ENCODE measurements at regions not wholly inside any gene's neighbourhood (a gene's known extent, or its start where the extent isn't known, plus 50 kb on each side); places are given as distances from the start of the nearest gene placed in this dataset.

GRCh38 chr7:86966916-86967315, 92.5 kb downstream of the ELAPOR2 start:
- no peaks in the 10 kb centered on the region for H3K36me3 Mint-ChIP-seq (ENCODE audit: low read depth)
- intact Hi-C loops (cut with DNase I, micrococcal nuclease), result no loop called here
- H3K27ac ChIP-seq (ENCODE audit: low read depth in 1 of 2, low read length in 2 of 2), result no peak overlapping the region
- H3K4me3 Mint-ChIP-seq, result no peak overlapping the region
- H3K4me3 ChIP-seq (ENCODE audit: low read length), result no peak overlapping the region
- no peak overlapping the region for H3K27ac Mint-ChIP-seq
- ATAC-seq (ENCODE audit: poor library complexity) (no peak), DNase-seq (no peak)
- CTCF ChIA-PET, result interaction anchor here (1.2 kb wide), 1 partner anchor 13 kb away, joined by 3 read pairs; no protein-coding TSS in a partner anchor
- H3K9me3 Mint-ChIP-seq, result no peaks in the 10 kb centered on the region
- TF ChIP-seq CTCF (IDR thresholded peaks at IDR 0.05), result no peak
- H3K9me3 ChIP-seq (ENCODE audit: control insufficient read depth in 1 of 2, insufficient read depth in 1 of 2, low read length in 2 of 2), result no peaks in the 10 kb centered on the region
- peaks cover 18% of the 10 kb centered on the region for H3K27me3 Mint-ChIP-seq
- H3K4me1 ChIP-seq (ENCODE audit: insufficient read depth, low read length), result no peaks in the 10 kb centered on the region
- no peaks in the 10 kb centered on the region for H3K36me3 ChIP-seq (ENCODE audit: insufficient read depth, low read length)
- no peaks in the 10 kb centered on the region for H3K27me3 ChIP-seq (ENCODE audit: control insufficient read depth in 1 of 2, insufficient read depth in 2 of 2, low read length in 2 of 2)
- H3K4me1 Mint-ChIP-seq (ENCODE audit: low read depth), result peaks cover 18% of the 10 kb centered on the region
- POLR2A ChIA-PET, result no interaction called here

GRCh38 chr7:86965727-86966120, 93.7 kb downstream of the ELAPOR2 start:
- H3K27me3 ChIP-seq (ENCODE audit: control insufficient read depth in 1 of 2, insufficient read depth in 2 of 2, low read length in 2 of 2), result no peaks in the 10 kb centered on the region
- ChIA-PET CTCF (no interaction called here), POLR2A (interaction anchor here (1.1 kb wide), 1 partner anchor 187 kb away, joined by 3 read pairs; the partner anchor contains the start of gene DMTF1)
- Mint-ChIP-seq H3K4me3 (no peak overlapping the region), H3K9me3 (no peaks in the 10 kb centered on the region), H3K27me3 (peaks cover 22% of the 10 kb centered on the region), H3K36me3 (ENCODE audit: low read depth) (no peaks in the 10 kb centered on the region), H3K4me1 (ENCODE audit: low read depth) (peaks cover 6% of the 10 kb centered on the region), H3K27ac (no peak overlapping the region)
- DNase-seq (no peak), ATAC-seq (ENCODE audit: poor library complexity) (no peak)
- TF ChIP-seq CTCF (IDR thresholded peaks at IDR 0.05), result no peak
- H3K9me3 ChIP-seq (ENCODE audit: control insufficient read depth in 1 of 2, insufficient read depth in 1 of 2, low read length in 2 of 2), result no peaks in the 10 kb centered on the region
- H3K4me3 ChIP-seq (ENCODE audit: low read length), result no peak overlapping the region
- intact Hi-C loops (cut with DNase I, micrococcal nuclease), result no loop called here
- H3K36me3 ChIP-seq (ENCODE audit: insufficient read depth, low read length), result no peaks in the 10 kb centered on the region
- H3K27ac ChIP-seq (ENCODE audit: low read depth in 1 of 2, low read length in 2 of 2), result no peak overlapping the region
- no peaks in the 10 kb centered on the region for H3K4me1 ChIP-seq (ENCODE audit: insufficient read depth, low read length)

GRCh38 chr7:86964973-86965726, 94.3 kb downstream of the ELAPOR2 start:
- intact Hi-C loops (cut with DNase I, micrococcal nuclease), result no loop called here
- Mint-ChIP-seq H3K27ac (no peak overlapping the region), H3K4me3 (no peak overlapping the region), H3K9me3 (no peaks in the 10 kb centered on the region), H3K27me3 (peaks cover 22% of the 10 kb centered on the region), H3K4me1 (ENCODE audit: low read depth) (peaks cover 4% of the 10 kb centered on the region), H3K36me3 (ENCODE audit: low read depth) (no peaks in the 10 kb centered on the region)
- ChIA-PET POLR2A (interaction anchor here (1.1 kb wide), 1 partner anchor 188 kb away, joined by 3 read pairs; the partner anchor contains the start of gene DMTF1), CTCF (no interaction called here)
- DNase-seq, result no peak
- H3K4me3 ChIP-seq (ENCODE audit: low read length), result no peak overlapping the region
- no peaks in the 10 kb centered on the region for H3K27me3 ChIP-seq (ENCODE audit: control insufficient read depth in 1 of 2, insufficient read depth in 2 of 2, low read length in 2 of 2)
- ATAC-seq (ENCODE audit: poor library complexity), result no peak
- no peak for TF ChIP-seq CTCF (IDR thresholded peaks at IDR 0.05)
- H3K9me3 ChIP-seq (ENCODE audit: control insufficient read depth in 1 of 2, insufficient read depth in 1 of 2, low read length in 2 of 2), result no peaks in the 10 kb centered on the region
- H3K4me1 ChIP-seq (ENCODE audit: insufficient read depth, low read length), result no peaks in the 10 kb centered on the region
- H3K27ac ChIP-seq (ENCODE audit: low read depth in 1 of 2, low read length in 2 of 2), result no peak overlapping the region
- no peaks in the 10 kb centered on the region for H3K36me3 ChIP-seq (ENCODE audit: insufficient read depth, low read length)
